BJ (cell line): ENCODE measurements at regions not wholly inside any gene's neighbourhood (a gene's known extent, or its start where the extent isn't known, plus 50 kb on each side); places are given as distances from the start of the nearest gene placed in this dataset.
"Not testable (repeated sequence)": the region's sequence is repeated elsewhere in the genome, so short reads cannot be mapped to it uniquely, and the experiment has no call there.

Experiments used
- CTCF ChIA-PET: fragments of 350-600 bp; formaldehyde crosslinking; extraction: SDS; loops from one replicate; lab custom pipeline; 2021; ENCODE audit warnings: antibody characterized with exemption, inconsistent platforms; lab: Yijun Ruan, JAX
- POLR2A ChIA-PET: fragments of 300-600 bp; sonication (Branson Sonifier 250); formaldehyde crosslinking; extraction: SDS; loops from one replicate; lab custom pipeline; 2021; ENCODE audit warnings: antibody characterized with exemption; lab: Charles Lee
- DNase-seq: peaks from one replicate; pipeline ENCODE4 v3.0.0-alpha.2; 2011; ENCODE audit warnings: low read depth
- H3K27me3 ChIP-seq: 2 replicates; pipeline ENCODE4 v1.6.0; 2011; ENCODE audit warnings: low read length; ENCODE audit not compliant: control insufficient read depth, insufficient read depth
- H3K36me3 ChIP-seq: 2 replicates; pipeline ENCODE4 v1.5.1; 2011; ENCODE audit warnings: low read length; ENCODE audit not compliant: control insufficient read depth, insufficient read depth
- H3K4me3 ChIP-seq: 2 replicates; pipeline ENCODE4 v1.5.1; 2011; ENCODE audit warnings: low read depth, mild to moderate bottlenecking, control low read depth, low read length
- TF ChIP-seq, protein P1 (sequence below): IDR thresholded peaks from 2 replicates; pipeline ENCODE4 v1.5.1; 2011; ENCODE audit warnings: low read depth, mild to moderate bottlenecking, control low read depth, inconsistent platforms, low read length, moderate library complexity; ENCODE audit not compliant: insufficient read depth

DNA sequence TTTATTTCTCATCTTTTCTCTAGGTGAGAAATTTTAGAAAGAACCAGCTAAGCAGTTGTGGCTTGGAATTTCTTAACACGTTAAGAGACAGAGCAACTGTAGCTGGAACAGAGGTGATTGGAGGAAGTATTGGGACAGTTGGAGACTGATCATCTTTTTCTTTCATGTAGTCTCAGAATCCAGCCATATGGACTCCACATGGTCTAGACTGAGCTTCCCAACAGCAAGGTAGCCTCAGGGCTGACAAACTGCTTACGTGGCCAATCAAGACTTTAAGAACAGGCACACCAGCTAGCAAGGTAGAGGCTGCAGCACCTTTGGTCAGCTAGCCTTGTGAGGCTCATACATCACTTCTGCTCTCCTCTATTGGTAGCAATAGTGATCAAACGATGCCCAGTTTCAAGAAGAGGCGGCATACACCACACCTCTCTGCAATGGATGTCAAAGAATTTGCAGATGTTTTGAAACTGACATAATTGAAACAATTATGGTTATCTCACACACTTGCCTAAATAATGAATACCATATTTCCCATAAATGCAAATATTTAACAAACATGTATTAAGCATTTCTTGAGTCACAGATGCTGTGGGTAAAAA lies 590.5 kb upstream of the SLC35B3 start:
- ChIA-PET CTCF (no interaction called here), POLR2A (interaction anchor here (0.6 kb wide), 1 partner anchor 213 kb away, joined by 3 read pairs; no protein-coding TSS in a partner anchor)
- peak; percentile 27 for DNase-seq
- Histone ChIP-seq H3K4me3 (no peak overlapping the region), H3K36me3 (no peaks in the 10 kb centered on the region), H3K27me3 (no peaks in the 10 kb centered on the region)
- TF ChIP-seq, protein P1, sequence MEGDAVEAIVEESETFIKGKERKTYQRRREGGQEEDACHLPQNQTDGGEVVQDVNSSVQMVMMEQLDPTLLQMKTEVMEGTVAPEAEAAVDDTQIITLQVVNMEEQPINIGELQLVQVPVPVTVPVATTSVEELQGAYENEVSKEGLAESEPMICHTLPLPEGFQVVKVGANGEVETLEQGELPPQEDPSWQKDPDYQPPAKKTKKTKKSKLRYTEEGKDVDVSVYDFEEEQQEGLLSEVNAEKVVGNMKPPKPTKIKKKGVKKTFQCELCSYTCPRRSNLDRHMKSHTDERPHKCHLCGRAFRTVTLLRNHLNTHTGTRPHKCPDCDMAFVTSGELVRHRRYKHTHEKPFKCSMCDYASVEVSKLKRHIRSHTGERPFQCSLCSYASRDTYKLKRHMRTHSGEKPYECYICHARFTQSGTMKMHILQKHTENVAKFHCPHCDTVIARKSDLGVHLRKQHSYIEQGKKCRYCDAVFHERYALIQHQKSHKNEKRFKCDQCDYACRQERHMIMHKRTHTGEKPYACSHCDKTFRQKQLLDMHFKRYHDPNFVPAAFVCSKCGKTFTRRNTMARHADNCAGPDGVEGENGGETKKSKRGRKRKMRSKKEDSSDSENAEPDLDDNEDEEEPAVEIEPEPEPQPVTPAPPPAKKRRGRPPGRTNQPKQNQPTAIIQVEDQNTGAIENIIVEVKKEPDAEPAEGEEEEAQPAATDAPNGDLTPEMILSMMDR = no peak

DNA sequence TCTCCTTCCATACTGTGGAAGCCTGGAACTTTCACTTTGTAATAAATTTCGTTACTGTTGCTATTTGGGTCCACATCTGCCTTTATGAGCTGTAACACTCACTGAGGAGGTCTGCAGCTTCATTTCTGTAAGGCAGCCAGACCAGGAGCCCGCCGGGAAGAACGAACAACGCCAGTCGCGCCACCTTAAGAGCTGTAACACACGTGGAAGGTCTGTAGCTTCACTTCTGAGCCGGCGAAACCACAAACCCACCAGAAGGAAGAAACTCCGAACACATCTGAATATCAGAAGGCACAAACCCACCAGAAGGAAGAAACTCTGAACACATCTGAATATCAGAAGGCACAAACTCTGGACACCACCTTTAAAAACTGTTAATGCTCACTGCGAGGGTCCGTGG lies 589.9 kb upstream of the SLC35B3 start:
- CTCF ChIA-PET = interaction anchor here (0.6 kb wide), 1 partner anchor 92 kb away, joined by 3 read pairs; no protein-coding TSS in a partner anchor
- peak overlapping the region; percentile 2 for H3K4me3 ChIP-seq
- no peaks in the 10 kb centered on the region for H3K36me3 ChIP-seq
- POLR2A ChIA-PET = interaction anchor here (0.6 kb wide), 1 partner anchor 214 kb away, joined by 3 read pairs; no protein-coding TSS in a partner anchor
- no peak for DNase-seq
- H3K27me3 ChIP-seq = no peaks in the 10 kb centered on the region
- TF ChIP-seq, protein P1 = no peak

DNA sequence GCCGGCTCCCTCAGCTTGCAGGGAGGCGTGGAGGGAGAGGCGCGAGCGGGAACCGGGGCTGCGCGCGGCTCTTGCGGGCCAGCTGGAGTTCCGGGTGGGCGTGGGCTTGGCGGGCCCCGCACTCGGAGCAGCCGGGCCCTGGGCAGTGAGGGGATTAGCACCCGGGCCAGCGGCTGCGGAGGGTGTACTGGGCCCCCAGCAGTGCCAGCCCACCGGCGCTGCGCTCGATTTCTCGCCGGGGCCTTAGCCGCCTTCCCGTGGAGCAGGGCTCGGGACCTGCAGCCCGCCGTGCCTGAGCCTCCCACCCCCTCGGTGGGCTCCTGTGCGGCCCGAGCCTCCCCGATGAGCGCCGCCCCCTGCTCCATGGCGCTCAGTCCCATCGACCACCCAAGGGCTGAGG lies 588.9 kb upstream of the SLC35B3 start:
- POLR2A ChIA-PET, DNase-seq, CTCF ChIA-PET, H3K4me3 ChIP-seq, H3K36me3 ChIP-seq, H3K27me3 ChIP-seq: not testable (repeated sequence)

DNA sequence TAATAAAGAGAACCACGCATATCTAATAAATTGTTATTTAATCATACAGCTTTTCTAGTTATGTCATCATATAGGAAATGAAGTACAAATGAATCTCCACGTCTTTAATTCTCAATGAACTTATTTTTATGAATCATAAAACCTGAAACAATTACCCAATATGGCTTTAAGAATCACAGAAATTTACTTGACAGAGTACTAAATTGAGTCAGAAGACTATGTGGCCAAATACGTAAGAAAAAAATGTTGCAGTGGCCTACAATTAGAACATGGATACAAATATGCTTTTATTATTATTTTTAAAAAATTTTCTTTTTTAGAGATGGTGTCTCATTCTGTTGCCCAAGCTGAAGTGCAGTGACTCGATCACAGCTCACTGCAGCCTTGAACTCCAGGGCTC lies 584.7 kb upstream of the SLC35B3 start:
- POLR2A ChIA-PET = no interaction called here
- Histone ChIP-seq H3K27me3 (no peaks in the 10 kb centered on the region), H3K4me3 (no peak overlapping the region), H3K36me3 (no peaks in the 10 kb centered on the region)
- no peak for DNase-seq
- TF ChIP-seq, protein P1 = no peak
- CTCF ChIA-PET = no interaction called here

DNA sequence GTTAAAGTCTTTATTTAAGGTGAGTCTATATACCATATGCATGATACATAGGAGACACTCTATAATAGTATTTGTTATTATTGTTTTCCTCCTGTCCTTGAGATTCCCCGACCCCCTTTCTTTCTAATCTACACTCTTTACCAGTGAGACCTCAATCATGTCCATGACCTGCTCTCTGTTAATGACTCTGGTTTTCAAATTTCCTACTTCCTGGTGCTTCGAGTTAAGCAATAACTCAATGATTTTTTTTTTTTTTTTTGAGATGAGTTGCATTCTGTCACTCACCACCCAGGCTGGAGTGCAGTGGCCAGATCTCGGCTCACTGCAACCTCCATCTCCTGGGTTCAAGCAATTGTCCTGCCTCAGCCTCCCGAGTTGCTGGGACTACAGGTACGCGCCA lies 574.6 kb upstream of the SLC35B3 start:
- Histone ChIP-seq H3K36me3 (no peaks in the 10 kb centered on the region), H3K4me3 (no peak overlapping the region), H3K27me3 (no peaks in the 10 kb centered on the region)
- ChIA-PET CTCF (no interaction called here), POLR2A (no interaction called here)
- TF ChIP-seq, protein P1 = no peak
- no peak for DNase-seq

DNA sequence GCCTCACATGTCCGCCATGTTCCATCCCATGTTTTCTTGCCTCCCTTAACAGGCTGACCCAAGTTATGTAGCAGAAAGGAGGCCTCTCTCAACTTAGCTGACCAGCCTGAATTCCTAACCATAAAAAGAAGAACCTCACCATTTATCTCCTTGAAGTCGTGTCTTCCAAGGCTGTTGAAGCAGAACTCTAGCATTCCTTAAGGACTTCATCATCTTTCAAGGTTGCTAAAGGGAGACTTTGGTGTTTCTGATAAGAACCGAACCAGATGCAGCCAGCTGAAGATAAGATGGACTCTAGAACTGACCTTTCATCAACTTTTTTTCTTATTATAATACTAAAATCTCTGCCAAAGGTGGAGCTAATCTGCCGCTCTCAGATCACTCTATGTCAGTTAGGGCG lies 571.7 kb upstream of the SLC35B3 start:
- TF ChIP-seq, protein P1 = no peak
- no peak overlapping the region for H3K4me3 ChIP-seq
- ChIA-PET POLR2A (no interaction called here), CTCF (no interaction called here)
- no peaks in the 10 kb centered on the region for H3K36me3 ChIP-seq
- DNase-seq = no peak
- no peaks in the 10 kb centered on the region for H3K27me3 ChIP-seq
